Calu3 (cell line): ENCODE measurements at regions not wholly inside any gene's neighbourhood (a gene's known extent, or its start where the extent isn't known, plus 50 kb on each side); places are given as distances from the start of the nearest gene placed in this dataset.

Experiments used
- BruUV-seq: library from RNA; stranded (reverse); fragments of 400-500 nt; replicated peaks from 2 replicates; lab custom pipeline; 2021; lab: Mats Ljungman, UMichigan
- CTCF ChIA-PET: fragments of 300-600 bp; sonication (Branson Sonifier 250); formaldehyde crosslinking; loops from one replicate; lab custom pipeline; 2022; ENCODE audit warnings: antibody characterized with exemption; lab: Charles Lee
- DNase-seq: peaks from one replicate; pipeline ENCODE4 v3.0.0; 2022
- H3K27ac Mint-ChIP-seq: one replicate; pipeline ENCODE4 v1.8.0; 2022; ENCODE audit warnings: mixed read lengths; ENCODE audit not compliant: unreplicated experiment
- H3K27me3 Mint-ChIP-seq: one replicate; pipeline ENCODE4 v1.8.0; 2022; ENCODE audit warnings: mixed read lengths; ENCODE audit not compliant: unreplicated experiment
- H3K36me3 Mint-ChIP-seq: one replicate; pipeline ENCODE4 v1.8.0; 2022; ENCODE audit warnings: mild to moderate bottlenecking, moderate library complexity, mixed read lengths; ENCODE audit not compliant: insufficient read depth, unreplicated experiment
- H3K4me1 Mint-ChIP-seq: one replicate; pipeline ENCODE4 v1.8.0; 2022; ENCODE audit warnings: mild to moderate bottlenecking, low read depth, mixed read lengths; ENCODE audit not compliant: unreplicated experiment
- H3K4me3 Mint-ChIP-seq: one replicate; pipeline ENCODE4 v1.8.0; 2022; ENCODE audit warnings: mild to moderate bottlenecking, low read depth, moderate library complexity, mixed read lengths; ENCODE audit not compliant: unreplicated experiment
- H3K9me3 Mint-ChIP-seq: one replicate; pipeline ENCODE4 v1.8.0; 2022; ENCODE audit warnings: low read depth, mixed read lengths; ENCODE audit not compliant: unreplicated experiment
- CTCF ChIP-seq: fragments of 200-600 bp; IDR thresholded peaks from one replicate; pipeline ENCODE4 v1.8.0; 2022; ENCODE audit warnings: antibody characterized with exemption; ENCODE audit not compliant: unreplicated experiment
- intact Hi-C: fragments of 100-400 bp; cut with micrococcal nuclease; formaldehyde crosslinking; loops from one replicate; pipeline ENCODE4 v1.10.0; 2022; ENCODE audit not compliant: unreplicated experiment

- Mint-ChIP-seq H3K4me3 (no peak overlapping the region), H3K36me3 (peaks cover 15% of the 10 kb centered on the region), H3K27ac (peak overlapping the region; percentile 98), H3K27me3 (no peaks in the 10 kb centered on the region), H3K9me3 (no peaks in the 10 kb centered on the region), H3K4me1 (peaks cover 80% of the 10 kb centered on the region)
- BruUV-seq: no TSS peak
- intact Hi-C loops: no loop called here
- CTCF ChIA-PET: interaction anchor here (0.6 to 2.1 kb wide), 3 partner anchors 44 to 167 kb away, joined by 4 to 5 read pairs (median 5); no protein-coding TSS in a partner anchor
- no peak for TF ChIP-seq CTCF
- DNase-seq: no peak
Measured at GRCh38 chr2:181786371-181787228, 104.9 kb upstream of the ITPRID2 start.

DNA sequence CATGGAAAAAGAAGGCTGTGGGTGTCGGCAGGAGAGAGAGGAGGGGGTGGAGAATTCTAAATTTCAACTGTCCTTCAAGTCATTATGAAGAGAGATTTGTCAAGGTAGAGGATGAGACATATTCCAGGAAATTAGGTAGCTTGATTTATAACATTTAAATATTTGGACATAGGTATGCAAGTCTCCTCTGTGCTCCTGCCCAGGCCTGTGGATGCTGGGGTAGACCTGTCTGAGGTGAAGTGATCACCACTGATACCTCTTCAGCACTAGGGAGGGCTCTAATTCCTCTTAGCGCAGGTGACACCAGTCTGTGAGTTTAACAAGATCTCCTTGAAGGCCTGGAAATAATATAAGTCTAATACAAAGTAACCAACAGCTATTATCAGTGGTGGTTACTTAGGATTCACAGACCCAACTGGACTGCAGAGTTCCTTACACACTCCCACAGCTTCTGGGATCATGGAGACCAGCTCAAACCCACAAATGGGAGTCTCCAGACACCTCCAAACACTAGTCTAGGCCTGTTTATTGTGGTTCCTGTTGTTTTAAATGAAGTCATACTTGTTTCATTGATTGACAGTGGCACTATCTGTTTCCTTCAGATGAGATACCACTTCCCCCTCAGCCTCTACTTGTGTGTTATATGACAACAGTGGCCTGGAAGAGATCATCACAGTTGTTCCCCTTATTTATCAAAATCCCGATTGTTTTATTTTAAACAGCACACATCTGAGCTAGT, 104.1 kb upstream of the ITPRID2 start:
- intact Hi-C loops: no loop called here
- Mint-ChIP-seq H3K4me1 (peaks cover 79% of the 10 kb centered on the region), H3K36me3 (peaks cover 15% of the 10 kb centered on the region), H3K27me3 (no peaks in the 10 kb centered on the region), H3K9me3 (no peaks in the 10 kb centered on the region), H3K27ac (peak overlapping the region; percentile 98), H3K4me3 (no peak overlapping the region)
- CTCF ChIA-PET: interaction anchor here (0.6 to 2.1 kb wide), 2 partner anchors 45 to 101 kb away, joined by 4 to 5 read pairs; no protein-coding TSS in a partner anchor
- BruUV-seq: no TSS peak
- TF ChIP-seq CTCF: no peak
- no peak for DNase-seq

- peaks cover 64% of the 10 kb centered on the region for H3K4me1 Mint-ChIP-seq
- CTCF ChIA-PET: interaction anchor here (2.0 kb wide), 1 partner anchor 8 kb away, joined by 8 read pairs; no protein-coding TSS in a partner anchor
- no peak for DNase-seq
Measured at GRCh38 chr2:181788897-181789555, 102.5 kb upstream of the ITPRID2 start.

More at GRCh38 chr2:181788897-181789555, 102.5 kb upstream of the ITPRID2 start:
- Mint-ChIP-seq H3K4me3 (no peak overlapping the region), H3K27ac (peak overlapping the region; percentile 98), H3K9me3 (peaks cover 4% of the 10 kb centered on the region), H3K36me3 (peaks cover 15% of the 10 kb centered on the region), H3K27me3 (no peaks in the 10 kb centered on the region)
- no TSS peak for BruUV-seq
- intact Hi-C loops: loop anchor here (1.0 kb wide), 1 partner anchor 9 kb away; no protein-coding TSS in a partner anchor
- no peak for TF ChIP-seq CTCF
